GM13977 (cell line): ENCODE measurements at regions not wholly inside any gene's neighbourhood (a gene's known extent, or its start where the extent isn't known, plus 50 kb on each side); places are given as distances from the start of the nearest gene placed in this dataset.
"Not testable (repeated sequence)": the region's sequence is repeated elsewhere in the genome, so short reads cannot be mapped to it uniquely, and the experiment has no call there.

ENCODE experiments used
- DNase-seq: peaks from one replicate; pipeline ENCODE4 v3.0.0; 2012; ENCODE audit warnings: low spot score
- in situ Hi-C: fragments of 300-500 bp; cut with MboI; formaldehyde crosslinking; loops from one replicate; pipeline ENCODE4 v1.12.0; 2022; ENCODE audit warnings: low sequenced_read_pairs, low pct_unique_long_range_greater_than_20kb, mixed read lengths, inconsistent platforms; ENCODE audit not compliant: unreplicated experiment
- TF ChIP-seq, protein P1 (sequence below): IDR thresholded peaks from 2 replicates; pipeline ENCODE4 v1.5.1; 2012; ENCODE audit warnings: mild to moderate bottlenecking, control low read depth; ENCODE audit not compliant: insufficient read depth; ENCODE audit errors: extremely low read depth, missing control alignments

DNA sequence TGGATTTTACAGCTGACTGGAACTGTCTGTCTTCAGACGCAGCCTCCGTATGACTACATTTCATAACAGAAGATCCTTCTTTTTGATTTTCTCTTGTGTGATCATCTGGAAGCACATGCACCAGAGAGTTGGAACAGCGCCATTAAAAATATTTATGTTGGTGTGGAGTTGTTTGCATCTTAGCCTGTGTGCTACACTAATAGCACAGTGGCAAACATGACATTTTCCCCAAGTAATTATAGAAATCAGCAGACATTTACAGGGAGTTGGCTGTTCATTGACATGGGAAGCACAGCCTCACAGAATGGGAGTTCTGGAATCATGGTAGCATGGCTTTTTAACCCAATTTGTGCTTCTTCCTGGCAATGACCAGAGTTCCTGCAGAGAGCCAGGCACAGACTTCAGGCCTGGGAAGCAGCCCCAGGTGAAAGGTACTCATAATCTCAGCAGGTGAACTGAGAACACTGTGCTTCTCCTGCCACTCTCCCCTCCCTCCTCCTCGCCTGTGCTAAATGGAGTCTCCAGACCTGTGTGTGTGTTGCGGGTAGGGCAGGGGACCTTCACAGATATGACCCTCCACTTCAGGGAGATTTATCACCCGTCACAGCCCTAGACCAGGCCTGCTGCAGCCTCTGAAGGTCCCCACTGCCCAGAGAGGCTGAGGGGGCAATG, 82.8 kb upstream of the PLET1 start:
- no peak for DNase-seq
- TF ChIP-seq, protein P1, sequence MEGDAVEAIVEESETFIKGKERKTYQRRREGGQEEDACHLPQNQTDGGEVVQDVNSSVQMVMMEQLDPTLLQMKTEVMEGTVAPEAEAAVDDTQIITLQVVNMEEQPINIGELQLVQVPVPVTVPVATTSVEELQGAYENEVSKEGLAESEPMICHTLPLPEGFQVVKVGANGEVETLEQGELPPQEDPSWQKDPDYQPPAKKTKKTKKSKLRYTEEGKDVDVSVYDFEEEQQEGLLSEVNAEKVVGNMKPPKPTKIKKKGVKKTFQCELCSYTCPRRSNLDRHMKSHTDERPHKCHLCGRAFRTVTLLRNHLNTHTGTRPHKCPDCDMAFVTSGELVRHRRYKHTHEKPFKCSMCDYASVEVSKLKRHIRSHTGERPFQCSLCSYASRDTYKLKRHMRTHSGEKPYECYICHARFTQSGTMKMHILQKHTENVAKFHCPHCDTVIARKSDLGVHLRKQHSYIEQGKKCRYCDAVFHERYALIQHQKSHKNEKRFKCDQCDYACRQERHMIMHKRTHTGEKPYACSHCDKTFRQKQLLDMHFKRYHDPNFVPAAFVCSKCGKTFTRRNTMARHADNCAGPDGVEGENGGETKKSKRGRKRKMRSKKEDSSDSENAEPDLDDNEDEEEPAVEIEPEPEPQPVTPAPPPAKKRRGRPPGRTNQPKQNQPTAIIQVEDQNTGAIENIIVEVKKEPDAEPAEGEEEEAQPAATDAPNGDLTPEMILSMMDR: no peak
- in situ Hi-C loops: no loop called here

GRCh38 chr11:112344040-112344413, 83.4 kb upstream of the PLET1 start:
- DNase-seq: no peak
- TF ChIP-seq, protein P1: no peak
- in situ Hi-C loops: no loop called here

GRCh38 chr11:112345166-112345565, 84.5 kb upstream of the PLET1 start:
- TF ChIP-seq, protein P1: no peak
- in situ Hi-C loops: no loop called here
- no peak for DNase-seq

DNA sequence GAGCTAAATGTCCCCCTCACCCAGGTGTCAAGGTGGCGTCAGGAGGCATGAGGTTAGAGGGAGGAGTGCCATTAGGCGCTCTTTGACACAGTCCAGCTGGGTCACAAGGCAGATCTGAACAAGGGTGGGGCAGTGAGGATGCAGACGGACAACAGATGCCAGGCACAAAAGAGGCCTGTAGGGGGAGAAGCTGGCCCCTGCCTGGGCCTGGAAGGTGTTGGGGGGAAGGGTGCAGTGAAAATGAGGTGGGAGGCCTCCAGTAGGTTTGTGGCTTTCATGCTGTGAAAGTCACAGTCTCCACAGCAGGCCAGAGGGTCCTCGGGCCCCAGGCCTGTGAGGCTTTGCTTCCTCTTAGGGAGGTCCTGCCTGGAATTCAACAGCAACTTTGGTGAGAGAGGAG, 85.0 kb upstream of the PLET1 start:
- TF ChIP-seq, protein P1: no peak
- in situ Hi-C loops: no loop called here
- DNase-seq: no peak

- in situ Hi-C loops: no loop called here
- TF ChIP-seq, protein P1: no peak
- DNase-seq: no peak
Observed at GRCh38 chr11:112346586-112346985, 85.9 kb upstream of the PLET1 start.

GRCh38 chr11:112348480-112349029, 87.9 kb upstream of the PLET1 start:
- no peak for DNase-seq
- in situ Hi-C loops: no loop called here
- TF ChIP-seq, protein P1: no peak

GRCh38 chr11:112351423-112351822, 90.8 kb upstream of the PLET1 start:
- in situ Hi-C loops, DNase-seq: not testable (repeated sequence)
